Esophagus squamous epithelium (tissue), 4 donors: ENCODE measurements at regions not wholly inside any gene's neighbourhood (a gene's known extent, or its start where the extent isn't known, plus 50 kb on each side); places are given as distances from the start of the nearest gene placed in this dataset.

Experiments
- POLR2A ChIP-seq, 4 donors: fragments of 450-650 bp; IDR thresholded peaks; one replicate each; pipeline ENCODE4 v1.6.1; 2017; ENCODE audit warnings: antibody characterized with exemption in 4 of 4, mild to moderate bottlenecking in 4 of 4, moderate library complexity in 3 of 4
- TF ChIP-seq, protein P1 (sequence below), 6 experiments: fragments of 450-650 bp in 4 of 6; fragments of 200-600 bp in 2 of 6; sonication (generic) in 2 of 6; IDR thresholded peaks; one replicate each; pipeline ENCODE4 v1.5.1; 2016 to 2019; ENCODE audit warnings: antibody characterized with exemption in 6 of 6, mild to moderate bottlenecking in 4 of 6, moderate library complexity in 4 of 6

DNA sequence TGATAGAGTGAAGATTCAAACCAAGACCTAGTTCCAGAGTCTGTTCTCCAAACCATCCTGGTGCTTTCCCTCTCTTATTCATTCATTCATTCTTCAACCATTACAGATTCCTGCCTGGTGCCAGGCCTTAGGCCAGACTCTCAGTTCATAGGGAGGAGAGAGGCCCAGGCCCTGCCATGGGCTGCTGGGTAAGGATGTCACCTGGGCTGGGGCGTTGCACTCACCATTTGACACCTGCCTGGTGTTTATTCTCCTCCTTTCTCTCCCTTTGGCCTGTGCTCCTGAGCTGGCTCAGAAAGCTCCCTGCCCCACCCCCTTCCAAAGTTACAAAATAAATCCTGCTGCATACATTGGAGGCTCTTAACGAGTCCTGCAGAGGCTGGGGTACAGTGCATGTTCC, 549.8 kb downstream of the MATN1 start:
- TF ChIP-seq POLR2A (IDR thresholded peaks at IDR 0.05), result no peak
- TF ChIP-seq, protein P1, sequence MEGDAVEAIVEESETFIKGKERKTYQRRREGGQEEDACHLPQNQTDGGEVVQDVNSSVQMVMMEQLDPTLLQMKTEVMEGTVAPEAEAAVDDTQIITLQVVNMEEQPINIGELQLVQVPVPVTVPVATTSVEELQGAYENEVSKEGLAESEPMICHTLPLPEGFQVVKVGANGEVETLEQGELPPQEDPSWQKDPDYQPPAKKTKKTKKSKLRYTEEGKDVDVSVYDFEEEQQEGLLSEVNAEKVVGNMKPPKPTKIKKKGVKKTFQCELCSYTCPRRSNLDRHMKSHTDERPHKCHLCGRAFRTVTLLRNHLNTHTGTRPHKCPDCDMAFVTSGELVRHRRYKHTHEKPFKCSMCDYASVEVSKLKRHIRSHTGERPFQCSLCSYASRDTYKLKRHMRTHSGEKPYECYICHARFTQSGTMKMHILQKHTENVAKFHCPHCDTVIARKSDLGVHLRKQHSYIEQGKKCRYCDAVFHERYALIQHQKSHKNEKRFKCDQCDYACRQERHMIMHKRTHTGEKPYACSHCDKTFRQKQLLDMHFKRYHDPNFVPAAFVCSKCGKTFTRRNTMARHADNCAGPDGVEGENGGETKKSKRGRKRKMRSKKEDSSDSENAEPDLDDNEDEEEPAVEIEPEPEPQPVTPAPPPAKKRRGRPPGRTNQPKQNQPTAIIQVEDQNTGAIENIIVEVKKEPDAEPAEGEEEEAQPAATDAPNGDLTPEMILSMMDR (IDR thresholded peaks at IDR 0.05), result no peak
